Muscle layer of colon (tissue), 2 donors: ENCODE measurements at regions not wholly inside any gene's neighbourhood (a gene's known extent, or its start where the extent isn't known, plus 50 kb on each side); places are given as distances from the start of the nearest gene placed in this dataset.
"Not testable (repeated sequence)": the region's sequence is repeated elsewhere in the genome, so short reads cannot be mapped to it uniquely, and the experiment has no call there.

Experiments
- H3K27ac ChIP-seq: one replicate; pipeline ENCODE4 v1.7.0; 2013; ENCODE audit warnings: low read depth, mild to moderate bottlenecking, low read length, moderate library complexity
- H3K27me3 ChIP-seq, 2 donors: one replicate each; pipeline ENCODE4 v1.7.0; 2013; ENCODE audit warnings: low read length in 2 of 2, mild to moderate bottlenecking in 2 of 2; ENCODE audit not compliant: insufficient read depth in 2 of 2, control insufficient read depth in 1 of 2
- H3K36me3 ChIP-seq: one replicate; pipeline ENCODE4 v1.7.0; 2013; ENCODE audit warnings: mild to moderate bottlenecking, low read length; ENCODE audit not compliant: insufficient read depth
- H3K4me1 ChIP-seq: one replicate; pipeline ENCODE4 v1.7.0; 2013; ENCODE audit warnings: mild to moderate bottlenecking, low read length; ENCODE audit not compliant: insufficient read depth
- H3K4me3 ChIP-seq, 2 donors: one replicate each; pipeline ENCODE4 v1.7.0; 2013; ENCODE audit warnings: low read length in 2 of 2, low read depth in 1 of 2, mild to moderate bottlenecking in 1 of 2, moderate library complexity in 1 of 2
- H3K9ac ChIP-seq: one replicate; pipeline ENCODE4 v1.7.0; 2013; ENCODE audit warnings: low read length
- H3K9me3 ChIP-seq: one replicate; pipeline ENCODE4 v1.7.0; 2013; ENCODE audit warnings: mild to moderate bottlenecking, low read length
- donor health status: abdominal sarcoma.
- donor health status: Adenocarcinoma of cecum.

GRCh38 chr11:41803895-41804294, 344.4 kb upstream of the LRRC4C start:
- H3K4me3 ChIP-seq = no peak overlapping the region
- H3K36me3 ChIP-seq = no peaks in the 10 kb centered on the region
- no peaks in the 10 kb centered on the region for H3K4me1 ChIP-seq
- no peaks in the 10 kb centered on the region for H3K27me3 ChIP-seq
- no peaks in the 10 kb centered on the region for H3K9me3 ChIP-seq
- no peak overlapping the region for H3K9ac ChIP-seq
- H3K27ac ChIP-seq = no peak overlapping the region

DNA sequence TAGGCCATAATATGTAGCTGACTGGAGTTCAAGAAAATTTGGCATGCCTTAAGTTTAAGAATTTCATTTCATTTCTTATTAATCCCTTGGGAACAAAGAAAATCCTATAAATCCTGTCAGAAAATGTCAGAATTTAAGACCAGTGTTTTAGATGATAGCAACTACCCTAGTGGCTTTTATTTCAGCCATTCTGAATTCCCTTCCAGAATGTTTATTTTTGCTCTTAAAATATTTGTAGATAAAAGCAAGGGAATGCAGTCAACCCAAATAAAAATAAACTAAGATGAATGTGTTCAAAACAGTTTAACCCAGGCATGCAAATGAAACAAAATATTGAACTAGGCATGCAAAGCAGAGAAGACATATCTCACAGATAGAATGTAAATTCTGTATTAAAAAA, 356.9 kb upstream of the LRRC4C start:
- Histone ChIP-seq H3K27me3 (no peaks in the 10 kb centered on the region), H3K36me3 (no peaks in the 10 kb centered on the region), H3K4me1 (no peaks in the 10 kb centered on the region), H3K9me3 (no peaks in the 10 kb centered on the region), H3K9ac (no peak overlapping the region), H3K27ac (no peak overlapping the region), H3K4me3 (no peak overlapping the region)

GRCh38 chr11:41824287-41824686, 364.8 kb upstream of the LRRC4C start:
- not testable (repeated sequence) for H3K27ac ChIP-seq, H3K9me3 ChIP-seq, H3K4me3 ChIP-seq, H3K9ac ChIP-seq, H3K4me1 ChIP-seq, H3K36me3 ChIP-seq, H3K27me3 ChIP-seq

DNA sequence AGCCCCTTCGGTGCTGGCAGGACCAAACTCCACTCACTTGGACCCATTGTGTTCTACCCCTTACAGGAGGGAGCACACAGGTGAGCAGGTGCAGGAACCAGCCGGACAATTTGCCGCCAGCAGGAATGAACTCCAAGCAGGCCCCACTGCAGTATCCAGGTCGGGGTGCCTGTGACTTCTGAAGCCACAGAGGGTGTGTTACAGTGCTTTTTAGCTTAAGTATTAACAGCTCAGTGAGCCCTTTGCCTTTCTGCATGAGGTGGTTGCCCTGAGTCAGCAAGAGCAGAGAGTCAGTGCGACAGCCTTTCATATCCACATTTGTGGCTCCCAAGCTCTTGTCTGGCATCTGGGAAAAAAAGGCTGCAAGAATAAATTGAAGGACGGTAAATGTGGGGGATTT, 366.6 kb upstream of the LRRC4C start:
- Histone ChIP-seq H3K36me3 (no peaks in the 10 kb centered on the region), H3K9ac (no peak overlapping the region), H3K9me3 (no peaks in the 10 kb centered on the region), H3K27ac (no peak overlapping the region), H3K4me1 (no peaks in the 10 kb centered on the region), H3K27me3 (no peaks in the 10 kb centered on the region), H3K4me3 (no peak overlapping the region)

DNA sequence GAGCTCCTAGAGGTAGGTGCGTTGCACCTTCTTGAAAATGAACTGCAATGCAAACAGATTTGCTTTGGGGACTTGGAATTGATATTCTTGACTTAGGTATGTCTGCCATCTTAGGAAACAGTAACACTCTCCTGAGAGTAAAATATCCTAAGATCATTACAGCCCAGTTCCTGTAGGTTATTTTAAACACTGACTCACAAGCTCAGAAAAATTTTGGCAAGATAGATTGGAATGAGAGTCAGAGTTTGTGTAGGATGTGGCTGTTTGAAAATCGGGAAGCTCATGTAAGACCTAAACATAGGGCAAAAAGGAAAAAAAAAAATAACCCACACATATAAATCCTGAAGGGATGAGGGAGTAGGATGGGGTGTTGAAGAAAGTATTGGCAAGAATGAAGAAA, 377.0 kb upstream of the LRRC4C start:
- Histone ChIP-seq H3K9ac (no peak overlapping the region), H3K4me3 (no peak overlapping the region), H3K36me3 (no peaks in the 10 kb centered on the region), H3K27me3 (no peaks in the 10 kb centered on the region), H3K9me3 (no peaks in the 10 kb centered on the region), H3K4me1 (no peaks in the 10 kb centered on the region), H3K27ac (no peak overlapping the region)

DNA sequence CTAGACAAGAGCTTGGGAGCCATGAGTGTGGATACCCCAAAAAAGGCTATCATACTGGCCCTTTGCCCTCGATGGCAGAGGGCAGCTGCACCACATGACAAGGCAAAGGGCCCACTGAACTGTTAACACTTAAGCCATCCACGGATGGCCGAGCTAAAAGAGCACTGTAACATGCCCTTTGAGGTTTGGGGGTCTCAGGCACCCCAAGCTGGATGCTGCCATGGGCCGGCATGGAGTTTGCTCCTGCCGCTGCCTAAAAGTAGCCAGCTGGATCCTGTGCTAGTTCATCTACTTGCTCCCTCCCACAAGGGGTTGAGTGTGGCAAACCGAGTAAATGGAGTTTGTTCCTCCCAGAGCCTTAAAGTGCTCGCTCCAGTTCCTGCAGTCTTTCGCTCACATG, 383.2 kb upstream of the LRRC4C start:
- no peaks in the 10 kb centered on the region for H3K36me3 ChIP-seq
- no peaks in the 10 kb centered on the region for H3K4me1 ChIP-seq
- H3K9ac ChIP-seq = no peak overlapping the region
- H3K27ac ChIP-seq = no peak overlapping the region
- H3K4me3 ChIP-seq = no peak overlapping the region
- no peaks in the 10 kb centered on the region for H3K27me3 ChIP-seq
- no peaks in the 10 kb centered on the region for H3K9me3 ChIP-seq

GRCh38 chr11:41845066-41845465, 385.6 kb upstream of the LRRC4C start:
- Histone ChIP-seq H3K27ac (no peak overlapping the region), H3K9ac (no peak overlapping the region), H3K4me1 (no peaks in the 10 kb centered on the region), H3K36me3 (no peaks in the 10 kb centered on the region), H3K4me3 (no peak overlapping the region), H3K27me3 (no peaks in the 10 kb centered on the region), H3K9me3 (no peaks in the 10 kb centered on the region)

DNA sequence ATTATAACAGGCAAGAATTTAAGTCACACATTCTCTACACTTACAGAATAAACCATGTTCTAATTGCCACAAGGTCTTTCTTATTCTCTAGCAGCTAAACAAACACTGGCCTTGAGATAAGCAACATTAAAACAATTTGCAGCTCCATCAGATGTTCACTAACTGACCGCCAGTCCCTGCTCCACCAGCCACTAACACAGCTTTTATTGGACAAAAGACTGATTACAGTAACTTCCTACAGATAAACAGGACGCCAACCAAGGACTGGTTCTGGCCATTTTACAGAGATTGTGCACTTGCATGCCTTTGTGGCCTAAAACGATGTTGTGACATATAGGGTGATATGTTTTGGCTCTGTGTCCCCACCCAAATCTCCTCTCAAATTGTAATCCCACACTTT, 388.9 kb upstream of the LRRC4C start:
- Histone ChIP-seq H3K27me3 (no peaks in the 10 kb centered on the region), H3K4me3 (no peak overlapping the region), H3K27ac (no peak overlapping the region), H3K9me3 (no peaks in the 10 kb centered on the region), H3K9ac (no peak overlapping the region), H3K36me3 (no peaks in the 10 kb centered on the region), H3K4me1 (no peaks in the 10 kb centered on the region)

DNA sequence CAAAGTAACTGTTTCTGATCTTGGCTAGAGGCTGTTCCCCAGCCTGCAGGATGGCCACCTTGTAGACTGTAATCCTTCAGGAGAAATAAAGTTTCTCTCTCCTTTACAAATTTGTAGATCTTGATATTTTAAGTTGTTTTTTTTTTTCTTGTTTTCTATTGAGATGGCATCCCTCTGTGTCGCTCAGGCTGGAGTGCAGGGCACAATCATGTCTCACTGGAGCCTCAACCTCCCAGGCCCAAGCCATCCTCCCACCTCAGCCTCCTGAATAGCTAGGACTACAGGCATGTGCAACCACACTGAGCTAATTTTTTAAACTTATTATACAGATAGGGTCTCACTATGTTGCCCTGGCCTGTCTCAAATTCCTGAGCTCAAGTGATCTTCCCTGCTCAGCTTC, 389.8 kb upstream of the LRRC4C start:
- Histone ChIP-seq H3K36me3 (no peaks in the 10 kb centered on the region), H3K27ac (no peak overlapping the region), H3K4me1 (no peaks in the 10 kb centered on the region), H3K9me3 (no peaks in the 10 kb centered on the region), H3K27me3 (no peaks in the 10 kb centered on the region), H3K9ac (no peak overlapping the region), H3K4me3 (no peak overlapping the region)

GRCh38 chr11:41851743-41852142, 392.3 kb upstream of the LRRC4C start:
- Histone ChIP-seq H3K4me3 (no peak overlapping the region), H3K27ac (no peak overlapping the region), H3K4me1 (no peaks in the 10 kb centered on the region), H3K36me3 (no peaks in the 10 kb centered on the region), H3K9ac (no peak overlapping the region), H3K27me3 (no peaks in the 10 kb centered on the region), H3K9me3 (no peaks in the 10 kb centered on the region)

DNA sequence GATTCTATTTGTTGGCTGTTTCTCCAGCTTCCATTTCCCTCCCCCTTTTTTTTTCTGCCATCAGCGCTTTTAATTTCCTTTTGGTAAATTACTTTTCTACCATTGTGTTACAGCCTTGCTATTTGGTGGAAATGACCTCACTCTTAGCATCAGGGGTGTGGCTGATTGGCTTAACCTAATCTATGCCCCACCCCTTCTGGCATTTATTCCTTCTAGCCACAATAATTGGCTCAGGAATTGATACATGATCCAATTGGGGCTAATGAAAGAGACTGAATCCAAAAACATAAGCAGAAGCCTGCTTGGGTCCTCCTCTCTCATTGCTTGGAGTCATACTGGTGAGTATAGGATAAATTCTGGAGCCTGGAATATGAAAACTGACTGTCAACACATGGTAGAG, 402.4 kb upstream of the LRRC4C start:
- H3K27ac ChIP-seq = no peak overlapping the region
- H3K9me3 ChIP-seq = no peaks in the 10 kb centered on the region
- no peaks in the 10 kb centered on the region for H3K4me1 ChIP-seq
- H3K4me3 ChIP-seq = no peak overlapping the region
- H3K36me3 ChIP-seq = no peaks in the 10 kb centered on the region
- H3K27me3 ChIP-seq = no peaks in the 10 kb centered on the region
- no peak overlapping the region for H3K9ac ChIP-seq

DNA sequence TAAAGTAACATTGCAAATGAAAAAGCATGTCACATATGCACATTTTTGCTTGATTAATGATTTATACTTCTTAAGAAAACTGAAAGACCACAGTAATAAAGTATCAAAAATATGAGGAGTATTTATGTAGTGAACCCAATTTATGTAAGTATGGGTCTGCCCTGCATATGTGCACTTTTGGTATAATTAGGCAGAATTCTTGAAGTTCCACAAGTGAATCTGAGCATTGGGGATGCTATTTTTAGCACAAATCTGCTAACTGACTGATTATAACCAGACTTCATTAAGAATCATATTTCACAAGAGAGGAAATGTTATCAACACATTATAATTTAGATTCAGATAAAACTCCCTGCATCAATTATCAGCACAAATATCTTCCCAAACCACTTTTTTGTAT, 407.1 kb upstream of the LRRC4C start:
- Histone ChIP-seq H3K36me3 (no peaks in the 10 kb centered on the region), H3K4me3 (no peak overlapping the region), H3K27me3 (no peaks in the 10 kb centered on the region), H3K4me1 (no peaks in the 10 kb centered on the region), H3K27ac (no peak overlapping the region), H3K9me3 (no peaks in the 10 kb centered on the region), H3K9ac (no peak overlapping the region)
